Endothelial cell of umbilical vein (primary cell): ENCODE measurements at regions not wholly inside any gene's neighbourhood (a gene's known extent, or its start where the extent isn't known, plus 50 kb on each side); places are given as distances from the start of the nearest gene placed in this dataset.

Source experiments
- BruUV-seq: library from RNA; stranded (reverse); fragments of 400-500 nt; replicated peaks from 2 replicates; lab custom pipeline; 2021; lab: Mats Ljungman, UMichigan
- CTCF ChIA-PET: fragments of 300-600, 350-600 bp; sonication (Branson Sonifier 250); formaldehyde crosslinking; loops from one replicate; lab custom pipeline; 2021; ENCODE audit warnings: antibody characterized with exemption, inconsistent platforms; lab: Charles Lee
- POLR2A ChIA-PET: fragments of 300-600, 350-600 bp; sonication (Branson Sonifier 250); formaldehyde crosslinking; loops from one replicate; lab custom pipeline; 2021; ENCODE audit warnings: antibody characterized with exemption, inconsistent platforms; lab: Charles Lee
- DNase-seq: peaks from one replicate; pipeline ENCODE4 v3.0.0-alpha.2; 2011; ENCODE audit warnings: low read depth, low spot score
- FAIRE-seq: peaks from 2 replicates; lab custom pipeline; 2011; peaks lifted over from hg19 to GRCh38; lab: Jason Lieb, UNC
- H2AFZ ChIP-seq: 2 replicates; pipeline ENCODE4 v1.6.0; 2012; ENCODE audit warnings: low read depth, low read length, control low read depth, inconsistent platforms
- H3K27ac ChIP-seq: 2 replicates; pipeline ENCODE4 v1.5.1; 2011; ENCODE audit warnings: low read depth, mild to moderate bottlenecking, control low read depth, low read length, moderate library complexity; ENCODE audit not compliant: insufficient read depth
- H3K27me3 ChIP-seq, 2 experiments: 2 replicates each; pipeline versions ENCODE4 v1.6.0 to v1.6.1; 2011; ENCODE audit warnings: low read length in 2 of 2, mixed read lengths in 1 of 2; ENCODE audit not compliant: control insufficient read depth in 2 of 2, insufficient read depth in 2 of 2
- H3K36me3 ChIP-seq, 2 experiments: 2 replicates in 1 of 2; 3 replicates in 1 of 2; pipeline ENCODE4 v1.5.1; 2011; ENCODE audit warnings: low read length in 2 of 2, mild to moderate bottlenecking in 1 of 2, moderate library complexity in 1 of 2; ENCODE audit not compliant: control insufficient read depth in 2 of 2, insufficient read depth in 2 of 2; ENCODE audit errors: extremely low read depth in 1 of 2
- H3K4me1 ChIP-seq: 3 replicates; pipeline ENCODE4 v1.5.1; 2011; ENCODE audit warnings: mild to moderate bottlenecking, low read length; ENCODE audit not compliant: control insufficient read depth, insufficient read depth; ENCODE audit errors: extremely low read depth
- H3K4me2 ChIP-seq: 2 replicates; pipeline ENCODE4 v1.6.1; 2011; ENCODE audit warnings: low read length, control low read depth, mixed read lengths; ENCODE audit not compliant: insufficient read depth
- H3K4me3 ChIP-seq, 3 experiments: fragments of 200-600 bp in 1 of 3; sonication (generic), shearing (Covaris generic) in 1 of 3; replicated peaks in 1 of 3; 2 replicates each; pipeline ENCODE4 v1.5.1; 2011 to 2016; ENCODE audit warnings: control low read depth in 3 of 3, low read length in 3 of 3, mild to moderate bottlenecking in 2 of 3, inconsistent platforms in 1 of 3, low read depth in 1 of 3, moderate library complexity in 1 of 3; ENCODE audit not compliant: insufficient read depth in 1 of 3
- H3K79me2 ChIP-seq: 2 replicates; pipeline ENCODE4 v1.6.0; 2012; ENCODE audit warnings: low read length, inconsistent platforms; ENCODE audit not compliant: control insufficient read depth, insufficient read depth
- H3K9ac ChIP-seq: replicated peaks from 2 replicates; pipeline ENCODE3; 2011; ENCODE audit warnings: low read length, control low read depth; ENCODE audit not compliant: insufficient read depth; ENCODE audit errors: extremely low read depth
- H3K9me1 ChIP-seq: replicated peaks from 3 replicates; pipeline ENCODE4 v1.6.0; 2011; ENCODE audit warnings: mild to moderate bottlenecking, low read length; ENCODE audit not compliant: control insufficient read depth, insufficient read depth; ENCODE audit errors: extremely low read depth
- H3K9me3 ChIP-seq: replicated peaks from 2 replicates; pipeline ENCODE4 v1.5.1; 2012; ENCODE audit warnings: low read length, inconsistent platforms; ENCODE audit not compliant: control insufficient read depth, insufficient read depth
- H4K20me1 ChIP-seq: replicated peaks from 2 replicates; pipeline ENCODE3; 2011; ENCODE audit warnings: mild to moderate bottlenecking, low read length; ENCODE audit not compliant: control insufficient read depth, insufficient read depth; ENCODE audit errors: extremely low read depth
- CTCF ChIP-seq, 2 donors: IDR thresholded peaks; 1 replicate in 1 of 2; 2 replicates in 1 of 2; pipeline ENCODE4 v1.5.1; 2011; ENCODE audit warnings: low read length in 2 of 2, mild to moderate bottlenecking in 2 of 2, moderate library complexity in 2 of 2, control low read depth in 1 of 2, inconsistent platforms in 1 of 2, low read depth in 1 of 2; ENCODE audit not compliant: insufficient read depth in 1 of 2; ENCODE audit errors: extremely low read depth in 1 of 2
- EZH2 ChIP-seq: IDR thresholded peaks from 2 replicates; pipeline ENCODE4 v1.6.1; 2012; ENCODE audit warnings: borderline replicate concordance, low read depth, mild to moderate bottlenecking, moderate library complexity, low read length, inconsistent platforms; ENCODE audit not compliant: severe bottlenecking
- FOS ChIP-seq: IDR thresholded peaks from 2 replicates; pipeline ENCODE4 v1.6.1; 2011; ENCODE audit warnings: mild to moderate bottlenecking, low read length, moderate library complexity, borderline replicate concordance; ENCODE audit not compliant: insufficient read depth
- GATA2 ChIP-seq: IDR thresholded peaks from 2 replicates; pipeline ENCODE4 v1.7.0; 2011; ENCODE audit warnings: low read depth, mild to moderate bottlenecking, moderate library complexity, mixed read lengths, low read length; ENCODE audit not compliant: insufficient read length, insufficient read depth
- JUN ChIP-seq: IDR thresholded peaks from 2 replicates; pipeline ENCODE4 v1.6.1; 2011; ENCODE audit warnings: borderline replicate concordance, low read depth; ENCODE audit not compliant: insufficient read length, insufficient read depth
- MAX ChIP-seq: IDR thresholded peaks from 2 replicates; pipeline ENCODE4 v1.6.1; 2011; ENCODE audit not compliant: insufficient read depth, insufficient read length
- MYC ChIP-seq: IDR thresholded peaks from one replicate; pipeline ENCODE4 v1.6.1; 2011; ENCODE audit warnings: mild to moderate bottlenecking, low read depth, low read length
- POLR2A ChIP-seq: IDR thresholded peaks from 2 replicates; pipeline ENCODE4 v1.6.1; 2012; ENCODE audit warnings: low read depth, mild to moderate bottlenecking, control low read depth, low read length
- POLR2AphosphoS5 ChIP-seq: IDR thresholded peaks from 2 replicates; pipeline ENCODE4 v1.6.1; 2012; ENCODE audit warnings: low read depth, mild to moderate bottlenecking, control low read depth, low read length, moderate library complexity; ENCODE audit not compliant: insufficient read depth
- dilution Hi-C: fragments of 300-500 bp; cut with MboI; formaldehyde crosslinking; loops from one replicate; pipeline ENCODE4 v1.15.0; 2019; ENCODE audit warnings: low sequenced_read_pairs; ENCODE audit not compliant: extremely low pct_ligation_motif_present
- intact Hi-C: fragments of 100-400 bp; cut with micrococcal nuclease; formaldehyde crosslinking; loops from one replicate; pipeline ENCODE4 v1.10.0; 2022

GRCh38 chr16:73143576-73144422 lies 95.9 kb upstream of the ZFHX3 start:
- Histone ChIP-seq H4K20me1 (no peaks in the 10 kb centered on the region), H2AFZ (peak overlapping the region; percentile 98), H3K36me3 (no peaks in the 10 kb centered on the region), H3K4me2 (peak overlapping the region; percentile 96), H3K27ac (peak overlapping the region; percentile 17), H3K27me3 (peaks cover 1 to 10% of the 10 kb centered on the region in 2 experiments), H3K9me1 (no peaks in the 10 kb centered on the region), H3K79me2 (no peaks in the 10 kb centered on the region), H3K9me3 (no peaks in the 10 kb centered on the region), H3K4me1 (peaks cover 12% of the 10 kb centered on the region), H3K9ac (peak overlapping the region; percentile 69), H3K4me3 (peak overlapping the region; percentile 22 to 72 (median 53))
- TF ChIP-seq MYC = no peak
- no peak for TF ChIP-seq EZH2
- TF ChIP-seq POLR2A = no peak
- TF ChIP-seq FOS = no peak
- no peak for TF ChIP-seq CTCF (IDR thresholded peaks at IDR 0.05; ENCODE audit: extremely low read depth in 1 of 2, insufficient read depth in 1 of 2, low read depth in 1 of 2, low read length in 2 of 2)
- TF ChIP-seq JUN = no peak
- TF ChIP-seq GATA2 = no peak
- TF ChIP-seq MAX = no peak
- no peak for TF ChIP-seq POLR2AphosphoS5
- dilution Hi-C loops (no loop called here), intact Hi-C loops (loop anchor here (2.0 kb wide), 1 partner anchor 77 kb away; no protein-coding TSS in a partner anchor)
- DNase-seq (peak; percentile 59), FAIRE-seq (peak; percentile 76)
- POLR2A ChIA-PET = no interaction called here
- BruUV-seq = no TSS peak
- CTCF ChIA-PET = interaction anchor here (1.1 to 2.1 kb wide), 4 partner anchors 29 to 311 kb away, joined by 4 to 8 read pairs (median 5); no protein-coding TSS in a partner anchor
